Ishikawa (cell line): ENCODE measurements at regions not wholly inside any gene's neighbourhood (a gene's known extent, or its start where the extent isn't known, plus 50 kb on each side); places are given as distances from the start of the nearest gene placed in this dataset.

Experiments used
- RAD21 ChIP-seq: IDR thresholded peaks from 2 replicates; pipeline ENCODE4 v1.6.1; 2012; ENCODE audit warnings: low read depth
- TAF1 ChIP-seq: IDR thresholded peaks from 2 replicates; pipeline ENCODE4 v1.6.1; 2012; ENCODE audit warnings: low read depth, mild to moderate bottlenecking

- TF ChIP-seq RAD21 (no peak), TAF1 (no peak)
These were observed 1726.5 kb downstream of the MAT2B start for GRCh38 chr5:165231821-165232508.
